Keratinocyte (primary cell): ENCODE measurements at regions not wholly inside any gene's neighbourhood (a gene's known extent, or its start where the extent isn't known, plus 50 kb on each side); places are given as distances from the start of the nearest gene placed in this dataset.

ENCODE experiments used
- DNase-seq: peaks from one replicate; pipeline ENCODE4 v3.0.0-alpha.2; 2011; ENCODE audit warnings: low read depth, missing footprints, low spot score
- FAIRE-seq: peaks from 2 replicates; lab custom pipeline; 2011; peaks lifted over from hg19 to GRCh38; lab: Jason Lieb, UNC
- H2AFZ ChIP-seq: 2 replicates; pipeline ENCODE4 v1.6.0; 2012; ENCODE audit warnings: low read length, control low read depth, inconsistent platforms; ENCODE audit not compliant: control insufficient read depth
- H3K27ac ChIP-seq: 2 replicates; pipeline ENCODE4 v1.5.1; 2011; ENCODE audit warnings: low read length; ENCODE audit not compliant: control insufficient read depth, insufficient read depth
- H3K27me3 ChIP-seq: 3 replicates; pipeline ENCODE4 v1.6.0; 2011; ENCODE audit warnings: low read length; ENCODE audit not compliant: control insufficient read depth, insufficient read depth; ENCODE audit errors: extremely low read depth
- H3K36me3 ChIP-seq, 2 experiments: 2 replicates in 1 of 2; 3 replicates in 1 of 2; pipeline ENCODE4 v1.5.1; 2011; ENCODE audit warnings: low read length in 2 of 2, mild to moderate bottlenecking in 1 of 2; ENCODE audit not compliant: control insufficient read depth in 2 of 2, insufficient read depth in 2 of 2; ENCODE audit errors: extremely low read depth in 1 of 2
- H3K4me1 ChIP-seq: 3 replicates; pipeline ENCODE4 v1.5.1; 2011; ENCODE audit warnings: low read length; ENCODE audit not compliant: control insufficient read depth, insufficient read depth; ENCODE audit errors: extremely low read depth
- H3K4me2 ChIP-seq: 3 replicates; pipeline ENCODE4 v1.6.0; 2011; ENCODE audit warnings: low read depth, low read length; ENCODE audit not compliant: control insufficient read depth, insufficient read depth; ENCODE audit errors: extremely low read depth
- H3K4me3 ChIP-seq, 3 experiments: fragments of 200-600 bp in 1 of 3; sonication (generic) in 1 of 3; 2 replicates in 2 of 3; 3 replicates in 1 of 3; pipeline ENCODE4 v1.5.1; 2011 to 2016; ENCODE audit warnings: low read length in 3 of 3, mild to moderate bottlenecking in 3 of 3, control low read depth in 2 of 3, inconsistent platforms in 1 of 3, low read depth in 1 of 3, mixed read lengths in 1 of 3, mixed run types in 1 of 3, moderate library complexity in 1 of 3; ENCODE audit not compliant: control insufficient read depth in 2 of 3, insufficient read depth in 2 of 3; ENCODE audit errors: extremely low read depth in 1 of 3
- H3K79me2 ChIP-seq: 2 replicates; pipeline ENCODE4 v1.6.0; 2012; ENCODE audit warnings: low read length; ENCODE audit not compliant: control insufficient read depth, insufficient read depth
- H3K9ac ChIP-seq: 3 replicates; pipeline ENCODE4 v1.6.0; 2011; ENCODE audit warnings: low read length; ENCODE audit not compliant: control insufficient read depth, insufficient read depth; ENCODE audit errors: extremely low read depth
- H3K9me1 ChIP-seq: 3 replicates; pipeline ENCODE4 v1.6.0; 2011; ENCODE audit warnings: low read length; ENCODE audit not compliant: control insufficient read depth, insufficient read depth; ENCODE audit errors: extremely low read depth
- H3K9me3 ChIP-seq: 2 replicates; pipeline ENCODE4 v1.5.1; 2012; ENCODE audit warnings: low read depth, low read length; ENCODE audit not compliant: control insufficient read depth
- H4K20me1 ChIP-seq: 3 replicates; pipeline ENCODE4 v1.6.0; 2011; ENCODE audit warnings: low read length; ENCODE audit not compliant: control insufficient read depth, insufficient read depth; ENCODE audit errors: extremely low read depth
- CTCF ChIP-seq, 3 experiments: IDR thresholded peaks in 1 of 3; conservative IDR thresholded peaks in 1 of 3; optimal IDR thresholded peaks in 1 of 3; 2 replicates in 2 of 3; 3 replicates in 1 of 3; pipeline versions ENCODE3 to v1.5.1; 2011; ENCODE audit warnings: low read length in 3 of 3, mild to moderate bottlenecking in 3 of 3, moderate library complexity in 2 of 3, control low read depth in 1 of 3, inconsistent platforms in 1 of 3; ENCODE audit not compliant: insufficient read depth in 2 of 3; ENCODE audit errors: extremely low read depth in 1 of 3
- EZH2 ChIP-seq: IDR thresholded peaks from one replicate; pipeline ENCODE4 v1.6.1; 2012; ENCODE audit warnings: inconsistent platforms, mild to moderate bottlenecking, low read length, moderate library complexity
- dilution Hi-C: fragments of 300-500 bp; cut with MboI; formaldehyde crosslinking; loops from one replicate; pipeline ENCODE4 v1.7.0; 2020; ENCODE audit warnings: low sequenced_read_pairs; ENCODE audit not compliant: extremely low pct_ligation_motif_present

DNA sequence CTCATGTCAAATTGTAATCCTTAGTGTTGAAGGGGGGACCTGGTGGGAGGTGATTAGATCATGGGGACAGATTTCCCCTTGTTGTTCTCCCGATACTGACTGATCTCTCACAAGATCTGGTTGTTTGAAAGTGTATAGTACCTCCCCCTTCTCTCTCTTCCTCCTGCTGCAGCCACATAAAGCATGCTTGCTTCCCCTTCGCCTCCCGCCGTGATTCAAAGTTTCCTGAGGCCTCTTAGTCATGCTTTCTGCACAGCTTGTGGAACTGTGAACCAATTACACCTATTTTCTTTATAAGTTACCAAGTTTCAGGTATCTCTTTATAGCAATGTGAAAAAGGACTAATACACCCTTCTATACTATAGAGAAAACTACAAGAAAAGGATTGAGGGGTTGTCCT is 1170.5 kb upstream of the AGA start:
- no peak for TF ChIP-seq CTCF (optimal IDR thresholded peaks at IDR 0.05 in 1 of 3, IDR thresholded peaks at IDR 0.05 in 1 of 3, conservative IDR thresholded peaks at IDR 0.05 in 1 of 3; ENCODE audit: extremely low read depth in 1 of 3, insufficient read depth in 2 of 3, low read length in 3 of 3)
- no peak for TF ChIP-seq EZH2
- no peaks in the 10 kb centered on the region for H3K36me3 ChIP-seq
- H3K4me2 ChIP-seq, result no peak overlapping the region
- no peak for FAIRE-seq
- dilution Hi-C loops, result no loop called here
- no peaks in the 10 kb centered on the region for H4K20me1 ChIP-seq
- no peak overlapping the region for H3K27ac ChIP-seq
- H2AFZ ChIP-seq, result no peak overlapping the region
- no peaks in the 10 kb centered on the region for H3K4me1 ChIP-seq
- no peaks in the 10 kb centered on the region for H3K27me3 ChIP-seq
- H3K79me2 ChIP-seq, result no peaks in the 10 kb centered on the region
- no peak for DNase-seq
- no peak overlapping the region for H3K9ac ChIP-seq
- H3K9me3 ChIP-seq, result no peaks in the 10 kb centered on the region
- H3K9me1 ChIP-seq, result no peaks in the 10 kb centered on the region
- H3K4me3 ChIP-seq, result no peak overlapping the region

- DNase-seq (no peak), FAIRE-seq (no peak)
- Histone ChIP-seq H3K9ac (no peak overlapping the region), H3K27me3 (no peaks in the 10 kb centered on the region), H4K20me1 (no peaks in the 10 kb centered on the region), H3K4me1 (no peaks in the 10 kb centered on the region), H2AFZ (no peak overlapping the region), H3K9me1 (no peaks in the 10 kb centered on the region), H3K4me2 (no peak overlapping the region), H3K27ac (no peak overlapping the region), H3K4me3 (no peak overlapping the region), H3K79me2 (no peaks in the 10 kb centered on the region), H3K36me3 (no peaks in the 10 kb centered on the region), H3K9me3 (no peaks in the 10 kb centered on the region)
- TF ChIP-seq CTCF (optimal IDR thresholded peaks at IDR 0.05 in 1 of 3, IDR thresholded peaks at IDR 0.05 in 1 of 3, conservative IDR thresholded peaks at IDR 0.05 in 1 of 3; ENCODE audit: extremely low read depth in 1 of 3, insufficient read depth in 2 of 3, low read length in 3 of 3) (no peak), EZH2 (no peak)
- dilution Hi-C loops, result no loop called here
These were observed 1190.2 kb upstream of the AGA start for GRCh38 chr4:178632415-178632814.
